GM12891 (cell line): ENCODE measurements at regions not wholly inside any gene's neighbourhood (a gene's known extent, or its start where the extent isn't known, plus 50 kb on each side); places are given as distances from the start of the nearest gene placed in this dataset.

Experiments
- PAX5 ChIP-seq: IDR thresholded peaks from 2 replicates; pipeline ENCODE4 v1.6.1; 2011; ENCODE audit warnings: low read length, moderate library complexity, mild to moderate bottlenecking; ENCODE audit not compliant: insufficient read depth, severe bottlenecking
- POLR2A ChIP-seq: IDR thresholded peaks from 2 replicates; pipeline ENCODE4 v1.6.1; 2011; ENCODE audit warnings: low read depth, low read length, control low read depth
- POLR2AphosphoS5 ChIP-seq: IDR thresholded peaks from 2 replicates; pipeline ENCODE4 v1.6.1; 2011; ENCODE audit warnings: low read depth, low read length, control low read depth
- SPI1 ChIP-seq: IDR thresholded peaks from 2 replicates; pipeline ENCODE4 v1.6.1; 2011; ENCODE audit warnings: low read depth, low read length, control low read depth
- TAF1 ChIP-seq: IDR thresholded peaks from 2 replicates; pipeline ENCODE4 v1.6.1; 2011; ENCODE audit warnings: low read depth, low read length, control low read depth

DNA sequence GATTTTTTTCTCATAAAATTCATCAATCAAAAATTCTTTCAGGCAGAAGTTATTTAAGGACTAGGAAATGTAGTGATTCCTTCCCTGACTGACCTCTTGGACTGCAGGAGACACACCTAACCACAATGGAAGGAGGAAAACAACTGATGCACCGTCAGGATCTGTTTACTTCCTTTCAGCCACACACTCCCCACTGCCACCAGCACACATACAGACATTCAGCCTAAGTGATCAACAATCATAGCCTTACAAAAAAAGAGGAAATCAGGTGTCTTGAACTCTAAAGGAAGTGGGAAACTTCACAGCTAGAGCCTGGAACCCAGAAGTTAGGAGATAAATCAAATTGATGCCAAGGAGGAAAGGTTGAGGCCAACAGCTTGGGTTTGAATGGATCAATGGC lies 213.5 kb upstream of the ACVR2A start:
- TF ChIP-seq POLR2A (no peak), TAF1 (no peak), POLR2AphosphoS5 (no peak), PAX5 (no peak), SPI1 (peak; percentile 63)
